Adrenal gland (tissue), 9 donors: ENCODE measurements at regions not wholly inside any gene's neighbourhood (a gene's known extent, or its start where the extent isn't known, plus 50 kb on each side); places are given as distances from the start of the nearest gene placed in this dataset.

Experiments
- DNase-seq, 7 donors: peaks; one replicate each; pipeline ENCODE4 v3.0.0-alpha.2; 2019 to 2020
- H3K27ac ChIP-seq, 5 donors: fragments of 200-600 bp; sonication (generic) in 4 of 5; 1 replicate in 3 of 5; 2 replicates in 2 of 5; pipeline versions ENCODE4 v1.5.1 to v1.8.0; 2016 to 2020; ENCODE audit warnings: mild to moderate bottlenecking in 1 of 5
- H3K27me3 ChIP-seq: fragments of 200-600 bp; 2 replicates; pipeline ENCODE4 v1.8.0; 2021
- H3K36me3 ChIP-seq, 2 donors: fragments of 200-600 bp; replicated peaks in 1 of 2; 1 replicate in 1 of 2; 2 replicates in 1 of 2; pipeline versions ENCODE4 v1.5.1 to v1.8.0; 2018 to 2022
- H3K4me1 ChIP-seq, 2 donors: fragments of 200-600 bp; replicated peaks in 1 of 2; 1 replicate in 1 of 2; 2 replicates in 1 of 2; pipeline versions ENCODE4 v1.5.1 to v1.8.0; 2018 to 2021
- H3K4me3 ChIP-seq, 4 donors: fragments of 200-600 bp; sonication (generic) in 3 of 4; one replicate each; pipeline ENCODE4 v1.5.1; 2016 to 2018
- H3K9me3 ChIP-seq, 3 donors: fragments of 200-600 bp; sonication (generic) in 1 of 3; replicated peaks in 1 of 3; 1 replicate in 2 of 3; 2 replicates in 1 of 3; pipeline versions ENCODE4 v1.5.1 to v1.8.0; 2016 to 2021
- CTCF ChIP-seq, 6 experiments: fragments of 450-650 bp in 4 of 6; fragments of 200-600 bp in 2 of 6; sonication (generic) in 1 of 6; IDR thresholded peaks; 1 replicate in 5 of 6; 2 replicates in 1 of 6; pipeline versions ENCODE4 v1.5.1 to v1.8.0; 2016 to 2021; ENCODE audit warnings: antibody characterized with exemption in 6 of 6, mild to moderate bottlenecking in 2 of 6, moderate library complexity in 1 of 6
- POLR2A ChIP-seq, 2 donors: fragments of 450-650 bp; IDR thresholded peaks; one replicate each; pipeline ENCODE4 v1.6.1; 2017; ENCODE audit warnings: antibody characterized with exemption in 2 of 2, mild to moderate bottlenecking in 2 of 2, moderate library complexity in 1 of 2
- WGBS, 4 donors: extraction: QIAGEN DNeasy Blood & Tissue Kit in 2 of 4; methylation state at CpG; one replicate each; pipeline versions ENCODE4 v1.1.5 to v1.1.7; 2013 to 2017; 5-methylcytosine and 5-hydroxymethylcytosine counted together
- intact Hi-C, 2 donors: fragments of 100-400 bp; cut with DNase I; formaldehyde crosslinking; loops; one replicate each; pipeline versions ENCODE4 v1.14.1 to v1.15.0; 2022 to 2023
- donor health status: healthy with polysubstance abuse.
- donor health status: Bipolar disorder and iron deficiency.
- donor health status: DM: yes; HTN: yes; CAD: no.
- donor health status: DM: no; HTN: no; CAD: no.
- donor health status: DM: no; HTN: no; CAD: no.

GRCh38 chr1:105362438-105362837 is 1612.7 kb downstream of the AMY1C start:
- no peak overlapping the region for H3K4me3 ChIP-seq
- H3K36me3 ChIP-seq = no peaks in the 10 kb centered on the region
- intact Hi-C loops = no loop called here

GRCh38 chr1:105368446-105368845 is 1618.7 kb downstream of the AMY1C start:
- Histone ChIP-seq H3K27ac (no peak overlapping the region), H3K27me3 (no peaks in the 10 kb centered on the region), H3K36me3 (no peaks in the 10 kb centered on the region), H3K9me3 (peaks cover 0 to 4% (median 0%) of the 10 kb centered on the region in 3 donors), H3K4me3 (no peak overlapping the region), H3K4me1 (no peaks in the 10 kb centered on the region)
- WGBS, 4 donors = 60 to 76% (median 68%) methylated on average over 4 of the region's 4 CpGs
- no peak for DNase-seq
- TF ChIP-seq CTCF (IDR thresholded peaks at IDR 0.05) (no peak), POLR2A (IDR thresholded peaks at IDR 0.05) (no peak)
- intact Hi-C loops = no loop called here

More at GRCh38 chr1:105362438-105362837, 1612.7 kb downstream of the AMY1C start:
- DNase-seq = no peak
- no peak for TF ChIP-seq POLR2A (IDR thresholded peaks at IDR 0.05)
- TF ChIP-seq CTCF (IDR thresholded peaks at IDR 0.05) = no peak
- Histone ChIP-seq H3K9me3 (no peaks in the 10 kb centered on the region), H3K27me3 (no peaks in the 10 kb centered on the region), H3K27ac (no peak overlapping the region), H3K4me1 (no peaks in the 10 kb centered on the region)
- WGBS, 4 donors = 86 to 92% (median 89%) methylated on average over 1 of the region's 1 CpG

- 44 to 60% (median 51%) methylated on average over 1 of the region's 1 CpG for WGBS, 4 donors
- Histone ChIP-seq H3K36me3 (no peaks in the 10 kb centered on the region), H3K4me1 (no peaks in the 10 kb centered on the region), H3K27ac (no peak overlapping the region), H3K9me3 (peaks cover 0 to 4% (median 3%) of the 10 kb centered on the region in 3 donors), H3K4me3 (no peak overlapping the region), H3K27me3 (no peaks in the 10 kb centered on the region)
- no peak for TF ChIP-seq POLR2A (IDR thresholded peaks at IDR 0.05)
- intact Hi-C loops = no loop called here
- DNase-seq = no peak
Measured at GRCh38 chr1:105373681-105374080, 1624.0 kb downstream of the AMY1C start.

GRCh38 chr1:105386489-105386888 is 1636.8 kb downstream of the AMY1C start:
- 80 to 97% (median 91%) methylated on average over 1 of the region's 1 CpG for WGBS, 4 donors
- DNase-seq = no peak
- intact Hi-C loops = no loop called here
- H3K27ac ChIP-seq = no peak overlapping the region
- no peaks in the 10 kb centered on the region for H3K36me3 ChIP-seq
- H3K27me3 ChIP-seq = no peaks in the 10 kb centered on the region
- no peaks in the 10 kb centered on the region for H3K4me1 ChIP-seq
- TF ChIP-seq POLR2A (IDR thresholded peaks at IDR 0.05) (no peak), CTCF (IDR thresholded peaks at IDR 0.05) (no peak)
- H3K9me3 ChIP-seq = no peaks in the 10 kb centered on the region
- no peak overlapping the region for H3K4me3 ChIP-seq

GRCh38 chr1:105396001-105396400 is 1646.3 kb downstream of the AMY1C start:
- intact Hi-C loops = no loop called here
- TF ChIP-seq CTCF (IDR thresholded peaks at IDR 0.05) = no peak
- no peak for TF ChIP-seq POLR2A (IDR thresholded peaks at IDR 0.05)
- WGBS, 4 donors = 39 to 44% (median 41%) methylated on average over 2 of the region's 2 CpGs

More at GRCh38 chr1:105396001-105396400, 1646.3 kb downstream of the AMY1C start:
- Histone ChIP-seq H3K27ac (no peak overlapping the region), H3K9me3 (no peaks in the 10 kb centered on the region), H3K4me3 (no peak overlapping the region), H3K36me3 (no peaks in the 10 kb centered on the region), H3K27me3 (no peaks in the 10 kb centered on the region), H3K4me1 (no peaks in the 10 kb centered on the region)
- no peak for DNase-seq
